Upper lobe of left lung (tissue), 6 donors: ENCODE measurements at regions not wholly inside any gene's neighbourhood (a gene's known extent, or its start where the extent isn't known, plus 50 kb on each side); places are given as distances from the start of the nearest gene placed in this dataset.

Experiments
- ATAC-seq, 2 donors: fragments of 200-7000 bp; cut with Tn5 transposase; one replicate each; pipeline ENCODE4 v1.9.1; 2022; ENCODE audit warnings: mild to moderate bottlenecking in 2 of 2, moderate library complexity in 2 of 2; ENCODE audit not compliant: low FRiP score in 2 of 2
- DNase-seq, 2 donors: peaks; one replicate each; pipeline ENCODE4 v3.0.0-alpha.2; 2019 to 2020
- H3K27ac ChIP-seq, 4 donors: fragments of 200-600 bp; sonication (generic); one replicate each; pipeline ENCODE4 v1.5.1; 2016 to 2019
- H3K27me3 ChIP-seq, 4 donors: fragments of 200-600 bp; sonication (generic); one replicate each; pipeline ENCODE4 v1.5.1; 2017 to 2019
- H3K36me3 ChIP-seq, 4 donors: fragments of 200-600 bp; sonication (generic); one replicate each; pipeline ENCODE4 v1.5.1; 2016 to 2019
- H3K4me1 ChIP-seq, 4 donors: fragments of 200-600 bp; sonication (generic); one replicate each; pipeline ENCODE4 v1.5.1; 2018 to 2019
- H3K4me3 ChIP-seq, 4 donors: fragments of 200-600 bp; sonication (generic); one replicate each; pipeline ENCODE4 v1.5.1; 2017 to 2019; ENCODE audit warnings: mild to moderate bottlenecking in 2 of 4, moderate library complexity in 1 of 4
- H3K9me3 ChIP-seq, 4 donors: fragments of 200-600 bp; sonication (generic); one replicate each; pipeline ENCODE4 v1.5.1; 2018 to 2019
- EP300 ChIP-seq, 4 donors: sonication (generic); formaldehyde crosslinking; IDR thresholded peaks; one replicate each; pipeline ENCODE4 v1.5.1; 2017; ENCODE audit warnings: antibody characterized with exemption in 4 of 4, control low read depth in 2 of 4
- POLR2A ChIP-seq, 4 donors: fragments of 450-650 bp; IDR thresholded peaks; one replicate each; pipeline ENCODE4 v1.5.1; 2016 to 2017; ENCODE audit warnings: antibody characterized with exemption in 4 of 4, mild to moderate bottlenecking in 2 of 4
- POLR2AphosphoS5 ChIP-seq, 2 donors: sonication (generic); formaldehyde crosslinking; IDR thresholded peaks; one replicate each; pipeline ENCODE4 v1.5.1; 2017; ENCODE audit warnings: antibody characterized with exemption in 2 of 2
- WGBS, 2 donors: methylation state at CpG; one replicate each; pipeline ENCODE4 v1.1.5; 2017 to 2018; 5-methylcytosine and 5-hydroxymethylcytosine counted together
- TF ChIP-seq, protein P1 (sequence below), 6 experiments: fragments of 450-650 bp in 4 of 6; fragments of 200-600 bp in 2 of 6; sonication (generic) in 2 of 6; IDR thresholded peaks; one replicate each; pipeline ENCODE4 v1.5.1; 2016 to 2019; ENCODE audit warnings: antibody characterized with exemption in 6 of 6
- donor health status: DM: no; HTN: no; CAD: no; lungs with moderate emphysema.
- donor health status: DM: no; HTN: yes; CAD: no; lungs with severe emphysema.

GRCh38 chr1:81430955-81431623 is 369.6 kb upstream of the ADGRL2 start:
- no peak for ATAC-seq
- TF ChIP-seq, protein P1, sequence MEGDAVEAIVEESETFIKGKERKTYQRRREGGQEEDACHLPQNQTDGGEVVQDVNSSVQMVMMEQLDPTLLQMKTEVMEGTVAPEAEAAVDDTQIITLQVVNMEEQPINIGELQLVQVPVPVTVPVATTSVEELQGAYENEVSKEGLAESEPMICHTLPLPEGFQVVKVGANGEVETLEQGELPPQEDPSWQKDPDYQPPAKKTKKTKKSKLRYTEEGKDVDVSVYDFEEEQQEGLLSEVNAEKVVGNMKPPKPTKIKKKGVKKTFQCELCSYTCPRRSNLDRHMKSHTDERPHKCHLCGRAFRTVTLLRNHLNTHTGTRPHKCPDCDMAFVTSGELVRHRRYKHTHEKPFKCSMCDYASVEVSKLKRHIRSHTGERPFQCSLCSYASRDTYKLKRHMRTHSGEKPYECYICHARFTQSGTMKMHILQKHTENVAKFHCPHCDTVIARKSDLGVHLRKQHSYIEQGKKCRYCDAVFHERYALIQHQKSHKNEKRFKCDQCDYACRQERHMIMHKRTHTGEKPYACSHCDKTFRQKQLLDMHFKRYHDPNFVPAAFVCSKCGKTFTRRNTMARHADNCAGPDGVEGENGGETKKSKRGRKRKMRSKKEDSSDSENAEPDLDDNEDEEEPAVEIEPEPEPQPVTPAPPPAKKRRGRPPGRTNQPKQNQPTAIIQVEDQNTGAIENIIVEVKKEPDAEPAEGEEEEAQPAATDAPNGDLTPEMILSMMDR (IDR thresholded peaks at IDR 0.05), result no peak
- TF ChIP-seq EP300 (IDR thresholded peaks at IDR 0.05) (no peak), POLR2A (IDR thresholded peaks at IDR 0.05) (no peak), POLR2AphosphoS5 (IDR thresholded peaks at IDR 0.05) (no peak)
- DNase-seq, result no peak
- Histone ChIP-seq H3K36me3 (no peaks in the 10 kb centered on the region), H3K27ac (peak overlapping the region; percentile 50 to 84 (median 78)), H3K4me1 (peaks cover 0 to 24% (median 13%) of the 10 kb centered on the region in 4 donors), H3K4me3 (no peak overlapping the region), H3K27me3 (no peaks in the 10 kb centered on the region), H3K9me3 (no peaks in the 10 kb centered on the region)
- WGBS, 2 donors, result 48 to 57% methylated on average over 6 of the region's 6 CpGs

GRCh38 chr1:81430236-81430938 is 370.3 kb upstream of the ADGRL2 start:
- H3K27ac ChIP-seq, result peak overlapping the region; percentile 41 to 84 (median 69)
- H3K4me3 ChIP-seq, result no peak overlapping the region
- DNase-seq (no peak), ATAC-seq (no peak)
- no peaks in the 10 kb centered on the region for H3K36me3 ChIP-seq
- TF ChIP-seq, protein P1 (IDR thresholded peaks at IDR 0.05), result no peak
- TF ChIP-seq EP300 (IDR thresholded peaks at IDR 0.05), result no peak
- no peak for TF ChIP-seq POLR2AphosphoS5 (IDR thresholded peaks at IDR 0.05)
- TF ChIP-seq POLR2A (IDR thresholded peaks at IDR 0.05), result no peak
- no peaks in the 10 kb centered on the region for H3K27me3 ChIP-seq
- peaks cover 0 to 19% (median 9%) of the 10 kb centered on the region in 4 donors for H3K4me1 ChIP-seq
- no peaks in the 10 kb centered on the region for H3K9me3 ChIP-seq
- WGBS, 2 donors, result 38 to 47% methylated on average over 1 of the region's 1 CpG

DNA sequence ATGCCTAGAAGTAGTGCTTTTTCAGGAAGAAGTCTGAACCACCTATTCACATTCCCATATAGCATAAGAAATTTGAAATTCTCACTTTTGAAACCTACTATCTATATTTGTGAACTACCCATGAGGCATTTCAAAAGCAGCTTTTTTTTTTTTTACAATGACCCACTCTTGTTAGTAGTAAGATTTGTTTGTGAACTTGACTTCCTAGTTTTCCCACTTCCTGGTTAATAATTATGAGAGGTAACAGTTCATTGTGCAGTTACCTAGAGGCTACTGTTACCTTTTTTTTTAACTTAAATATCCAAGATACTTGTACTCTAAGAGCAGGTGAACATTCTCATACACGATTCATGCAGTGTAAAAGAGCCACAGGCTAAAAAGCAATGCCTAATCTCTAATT is 371.7 kb upstream of the ADGRL2 start:
- no peak for TF ChIP-seq POLR2AphosphoS5 (IDR thresholded peaks at IDR 0.05)
- TF ChIP-seq, protein P1 (IDR thresholded peaks at IDR 0.05), result no peak
- TF ChIP-seq EP300 (IDR thresholded peaks at IDR 0.05), result no peak
- no peak for TF ChIP-seq POLR2A (IDR thresholded peaks at IDR 0.05)
- Histone ChIP-seq H3K9me3 (no peaks in the 10 kb centered on the region), H3K4me3 (no peak overlapping the region), H3K4me1 (peaks cover 0 to 19% (median 9%) of the 10 kb centered on the region in 4 donors), H3K36me3 (no peaks in the 10 kb centered on the region), H3K27ac (peak overlapping the region in 3 of 4 donors; percentile 19 to 84 (median 81)), H3K27me3 (no peaks in the 10 kb centered on the region)
- DNase-seq (no peak), ATAC-seq (no peak)
- WGBS, 2 donors, result 63 to 83% methylated on average over 1 of the region's 1 CpG

DNA sequence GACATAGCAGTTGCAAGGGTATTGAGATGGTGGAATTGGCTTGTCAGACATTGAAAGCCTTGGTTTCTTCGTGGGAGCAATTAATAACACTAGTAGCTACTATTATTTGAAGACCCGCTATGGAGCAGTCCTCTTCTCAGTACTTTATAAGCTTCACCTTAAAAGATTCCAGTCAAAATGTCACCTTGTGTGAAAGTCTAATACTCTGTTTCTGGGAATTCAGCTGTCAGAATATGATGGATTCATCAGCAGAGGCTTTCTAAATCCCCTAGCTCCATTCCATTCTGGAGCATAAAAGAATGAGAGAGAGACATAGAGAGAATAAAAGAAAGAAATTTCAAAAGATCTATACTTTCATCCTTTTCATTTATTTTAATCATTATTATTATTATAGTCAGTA is 375.9 kb upstream of the ADGRL2 start:
- peaks cover 0 to 10% (median 3%) of the 10 kb centered on the region in 4 donors for H3K4me1 ChIP-seq
- no peak for TF ChIP-seq POLR2AphosphoS5 (IDR thresholded peaks at IDR 0.05)
- no peak for TF ChIP-seq POLR2A (IDR thresholded peaks at IDR 0.05)
- no peak overlapping the region for H3K4me3 ChIP-seq
- ATAC-seq (no peak), DNase-seq (no peak)
- H3K36me3 ChIP-seq, result no peaks in the 10 kb centered on the region
- no peaks in the 10 kb centered on the region for H3K27me3 ChIP-seq
- no peaks in the 10 kb centered on the region for H3K9me3 ChIP-seq
- 81 to 86% methylated on average over 2 of the region's 2 CpGs for WGBS, 2 donors
- no peak overlapping the region for H3K27ac ChIP-seq

- H3K36me3 ChIP-seq, result no peaks in the 10 kb centered on the region
- H3K4me1 ChIP-seq, result peaks cover 0 to 5% (median 0%) of the 10 kb centered on the region in 4 donors
- no peaks in the 10 kb centered on the region for H3K27me3 ChIP-seq
- H3K9me3 ChIP-seq, result no peaks in the 10 kb centered on the region
- TF ChIP-seq, protein P1 (IDR thresholded peaks at IDR 0.05), result no peak
- TF ChIP-seq POLR2AphosphoS5 (IDR thresholded peaks at IDR 0.05) (peak in 1 of 2 donors; percentile 41), POLR2A (IDR thresholded peaks at IDR 0.05) (no peak)
- DNase-seq (no peak), ATAC-seq (no peak)
- H3K27ac ChIP-seq, result no peak overlapping the region
- 44 to 59% methylated on average over 5 of the region's 5 CpGs for WGBS, 2 donors
- H3K4me3 ChIP-seq, result no peak overlapping the region
Observed at GRCh38 chr1:81424061-81424460, 376.7 kb upstream of the ADGRL2 start.
